ENCODE measurements at regions not wholly inside any gene's neighbourhood (a gene's known extent, or its start where the extent isn't known, plus 50 kb on each side); places are given as distances from the start of the nearest gene placed in this dataset.

GRCh38 chr13:54744747-54745146 lies 1716.1 kb downstream of the OLFM4 start:
- no peaks in the 10 kb centered on the region for H3K27me3 Mint-ChIP-seq (ENCODE audit: low read depth)
- DNase-seq (ENCODE audit: low read depth, low spot score): no peak
- no peaks in the 10 kb centered on the region for H3K9me3 Mint-ChIP-seq
- no peaks in the 10 kb centered on the region for H3K36me3 Mint-ChIP-seq (ENCODE audit: low read depth)
- H3K27ac Mint-ChIP-seq (ENCODE audit: unreplicated experiment): no peak overlapping the region
- H3K4me1 Mint-ChIP-seq: no peaks in the 10 kb centered on the region
- TF ChIP-seq, protein P1, sequence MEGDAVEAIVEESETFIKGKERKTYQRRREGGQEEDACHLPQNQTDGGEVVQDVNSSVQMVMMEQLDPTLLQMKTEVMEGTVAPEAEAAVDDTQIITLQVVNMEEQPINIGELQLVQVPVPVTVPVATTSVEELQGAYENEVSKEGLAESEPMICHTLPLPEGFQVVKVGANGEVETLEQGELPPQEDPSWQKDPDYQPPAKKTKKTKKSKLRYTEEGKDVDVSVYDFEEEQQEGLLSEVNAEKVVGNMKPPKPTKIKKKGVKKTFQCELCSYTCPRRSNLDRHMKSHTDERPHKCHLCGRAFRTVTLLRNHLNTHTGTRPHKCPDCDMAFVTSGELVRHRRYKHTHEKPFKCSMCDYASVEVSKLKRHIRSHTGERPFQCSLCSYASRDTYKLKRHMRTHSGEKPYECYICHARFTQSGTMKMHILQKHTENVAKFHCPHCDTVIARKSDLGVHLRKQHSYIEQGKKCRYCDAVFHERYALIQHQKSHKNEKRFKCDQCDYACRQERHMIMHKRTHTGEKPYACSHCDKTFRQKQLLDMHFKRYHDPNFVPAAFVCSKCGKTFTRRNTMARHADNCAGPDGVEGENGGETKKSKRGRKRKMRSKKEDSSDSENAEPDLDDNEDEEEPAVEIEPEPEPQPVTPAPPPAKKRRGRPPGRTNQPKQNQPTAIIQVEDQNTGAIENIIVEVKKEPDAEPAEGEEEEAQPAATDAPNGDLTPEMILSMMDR (conservative IDR thresholded peaks at IDR 0.05): no peak
- H3K4me3 Mint-ChIP-seq: no peak overlapping the region

GRCh38 chr13:54750521-54750920 lies 1721.9 kb downstream of the OLFM4 start:
- H3K27ac Mint-ChIP-seq (ENCODE audit: unreplicated experiment): no peak overlapping the region
- no peaks in the 10 kb centered on the region for H3K27me3 Mint-ChIP-seq (ENCODE audit: low read depth)
- no peak overlapping the region for H3K4me3 Mint-ChIP-seq
- no peak for DNase-seq (ENCODE audit: low read depth, low spot score)
- no peaks in the 10 kb centered on the region for H3K36me3 Mint-ChIP-seq (ENCODE audit: low read depth)
- TF ChIP-seq, protein P1 (conservative IDR thresholded peaks at IDR 0.05): no peak
- no peaks in the 10 kb centered on the region for H3K4me1 Mint-ChIP-seq
- H3K9me3 Mint-ChIP-seq: no peaks in the 10 kb centered on the region

DNA sequence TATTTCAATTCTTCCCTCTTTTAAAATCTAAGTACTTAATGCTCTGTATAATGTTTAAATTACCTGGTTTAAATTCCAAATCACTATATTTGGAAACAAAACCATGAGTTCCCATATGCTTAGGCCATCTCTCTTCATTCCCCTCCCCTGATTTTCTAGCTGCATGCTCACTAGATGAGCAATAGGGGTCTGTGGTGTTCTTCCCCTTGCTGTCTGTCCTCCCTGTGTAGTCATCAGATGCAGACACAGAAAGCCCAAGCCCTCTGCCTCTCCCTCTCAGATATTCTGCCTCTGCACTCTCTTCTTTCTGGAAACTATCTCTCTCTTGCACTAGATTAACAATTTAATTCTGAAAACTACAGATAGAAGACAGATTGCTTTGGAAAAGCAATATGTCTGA lies 1730.2 kb downstream of the OLFM4 start:
- Mint-ChIP-seq H3K27ac (ENCODE audit: unreplicated experiment) (no peak overlapping the region), H3K9me3 (no peaks in the 10 kb centered on the region), H3K4me1 (no peaks in the 10 kb centered on the region), H3K27me3 (ENCODE audit: low read depth) (no peaks in the 10 kb centered on the region), H3K4me3 (no peak overlapping the region), H3K36me3 (ENCODE audit: low read depth) (no peaks in the 10 kb centered on the region)
- TF ChIP-seq, protein P1 (conservative IDR thresholded peaks at IDR 0.05): no peak
- DNase-seq (ENCODE audit: low read depth, low spot score): no peak

- no peak overlapping the region for H3K27ac Mint-ChIP-seq (ENCODE audit: unreplicated experiment)
- no peak for DNase-seq (ENCODE audit: low read depth, low spot score)
Observed at GRCh38 chr13:54768214-54768613, 1739.6 kb downstream of the OLFM4 start.

DNA sequence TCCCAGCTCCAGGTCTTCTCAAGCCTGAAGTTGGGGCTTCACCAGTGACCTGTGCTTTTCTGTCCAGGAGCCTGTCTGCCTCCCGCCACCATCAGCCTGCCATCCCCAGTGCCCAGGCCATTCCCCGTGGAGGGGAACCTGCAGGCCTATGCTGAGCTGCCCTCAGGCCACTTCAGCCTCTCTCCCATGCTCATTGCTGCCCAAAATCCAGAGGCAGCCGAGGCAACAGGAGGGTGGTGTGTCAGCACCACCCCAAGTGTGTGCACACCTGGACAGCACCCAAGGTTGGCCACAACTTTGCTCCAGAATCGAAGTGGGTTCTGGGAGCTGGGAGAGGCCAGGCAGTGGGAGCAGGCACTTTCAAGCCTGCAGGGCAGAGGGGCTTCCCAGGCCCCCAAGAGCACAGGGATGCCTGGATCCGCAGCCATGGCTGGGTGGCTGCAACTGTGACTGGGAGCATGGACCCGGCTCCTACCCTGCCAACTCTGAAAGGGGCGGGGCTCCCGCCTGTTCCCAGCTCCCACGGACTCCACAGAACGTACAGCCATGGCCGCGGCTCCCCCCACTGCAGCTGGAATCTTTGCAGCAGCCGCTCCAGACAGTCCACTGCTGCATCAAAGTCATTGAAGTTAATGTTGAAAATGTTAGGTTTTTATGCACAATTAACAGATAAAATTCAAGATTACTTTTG lies 1747.0 kb downstream of the OLFM4 start:
- DNase-seq (ENCODE audit: low read depth, low spot score): no peak
- no peak overlapping the region for H3K4me3 Mint-ChIP-seq
- no peaks in the 10 kb centered on the region for H3K27me3 Mint-ChIP-seq (ENCODE audit: low read depth)
- no peak overlapping the region for H3K27ac Mint-ChIP-seq (ENCODE audit: unreplicated experiment)
- TF ChIP-seq, protein P1 (conservative IDR thresholded peaks at IDR 0.05): no peak
- no peaks in the 10 kb centered on the region for H3K36me3 Mint-ChIP-seq (ENCODE audit: low read depth)
- peaks cover 3% of the 10 kb centered on the region for H3K9me3 Mint-ChIP-seq
- no peaks in the 10 kb centered on the region for H3K4me1 Mint-ChIP-seq

More at GRCh38 chr13:54768214-54768613, 1739.6 kb downstream of the OLFM4 start:
- Mint-ChIP-seq H3K36me3 (ENCODE audit: low read depth) (no peaks in the 10 kb centered on the region), H3K4me1 (no peaks in the 10 kb centered on the region), H3K27me3 (ENCODE audit: low read depth) (no peaks in the 10 kb centered on the region), H3K4me3 (no peak overlapping the region), H3K9me3 (no peaks in the 10 kb centered on the region)
- TF ChIP-seq, protein P1 (conservative IDR thresholded peaks at IDR 0.05): no peak

Measured in neural crest cell (in vitro differentiated cells).